ENCODE measurements at regions not wholly inside any gene's neighbourhood (a gene's known extent, or its start where the extent isn't known, plus 50 kb on each side); places are given as distances from the start of the nearest gene placed in this dataset.

GRCh38 chr3:43155464-43156121, 49.7 kb upstream of the POMGNT2 start:
- ATAC-seq (no peak), DNase-seq (no peak)
- peak overlapping the region in 1 of 2 donors; percentile 53 for H3K27ac Mint-ChIP-seq
- no peaks in the 10 kb centered on the region for H3K27me3 Mint-ChIP-seq
- no peak overlapping the region for H3K4me3 Mint-ChIP-seq
- no peaks in the 10 kb centered on the region for H3K9me3 Mint-ChIP-seq
- H3K4me1 Mint-ChIP-seq = peaks cover 17% of the 10 kb centered on the region

Measured in stimulated activated naive CD8-positive, alpha-beta T cell treated with anti-CD3 and anti-CD28 coated beads, Interleukin-15, amount 100 ng/mL, for 72 hours (primary cell).